ENCODE measurements at regions not wholly inside any gene's neighbourhood (a gene's known extent, or its start where the extent isn't known, plus 50 kb on each side); places are given as distances from the start of the nearest gene placed in this dataset.

GRCh38 chr5:4901924-4902323 is 238.2 kb upstream of the ADAMTS16 start:
- no peaks in the 10 kb centered on the region for H3K27me3 Mint-ChIP-seq (ENCODE audit: insufficient read depth, low read depth, poor library complexity)
- H3K27ac ChIP-seq (ENCODE audit: low read depth): no peak overlapping the region
- no peaks in the 10 kb centered on the region for H3K36me3 ChIP-seq (ENCODE audit: insufficient read depth)
- no peaks in the 10 kb centered on the region for H3K79me2 ChIP-seq (replicated peaks; ENCODE audit: insufficient read depth)
- peak overlapping the region; percentile 59; the same call in 1 of the 2 replicates for H2AFZ ChIP-seq
- no peaks in the 10 kb centered on the region for H3K27me3 ChIP-seq (ENCODE audit: insufficient read depth)
- H4K20me1 ChIP-seq (replicated peaks; ENCODE audit: insufficient read depth): no peaks in the 10 kb centered on the region
- H3K4me1 ChIP-seq (ENCODE audit: insufficient read depth): no peaks in the 10 kb centered on the region
- H3F3A ChIP-seq (replicated peaks; ENCODE audit: low read depth): no peaks in the 10 kb centered on the region
- H3K9me2 ChIP-seq (ENCODE audit: insufficient read depth): no peaks in the 10 kb centered on the region
- H3K4me2 ChIP-seq: no peak overlapping the region
- no peaks in the 10 kb centered on the region for H3K36me3 Mint-ChIP-seq (ENCODE audit: low read depth)
- DNase-seq (ENCODE audit: low spot score) (no peak), ATAC-seq (no peak)
- no peak overlapping the region for H3K4me3 ChIP-seq
- H3K4me3 Mint-ChIP-seq: no peak overlapping the region
- H3K27ac Mint-ChIP-seq: no peak overlapping the region
- H3K4me1 Mint-ChIP-seq: no peaks in the 10 kb centered on the region
- H3K9me3 Mint-ChIP-seq: no peaks in the 10 kb centered on the region
- no peak for TF ChIP-seq EZH2 (IDR thresholded peaks at IDR 0.05; ENCODE audit: low read depth, unreplicated experiment)
- TF ChIP-seq STAT1 (IDR thresholded peaks at IDR 0.05; ENCODE audit: unreplicated experiment): no peak
- no peak for TF ChIP-seq EZH2phosphoT487 (IDR thresholded peaks at IDR 0.05; ENCODE audit: unreplicated experiment)

- ATAC-seq (peak; percentile 86), DNase-seq (ENCODE audit: low spot score) (peak; percentile 71)
- Histone ChIP-seq H3K79me2 (replicated peaks; ENCODE audit: insufficient read depth) (no peaks in the 10 kb centered on the region), H3K27ac (ENCODE audit: low read depth) (no peak overlapping the region), H3K36me3 (ENCODE audit: insufficient read depth) (no peaks in the 10 kb centered on the region), H3K9me2 (ENCODE audit: insufficient read depth) (peaks cover 6% of the 10 kb centered on the region), H3K4me1 (ENCODE audit: insufficient read depth) (no peaks in the 10 kb centered on the region), H2AFZ (peak overlapping the region; percentile 47; the same call in 1 of the 2 replicates), H4K20me1 (replicated peaks; ENCODE audit: insufficient read depth) (no peaks in the 10 kb centered on the region), H3K4me2 (no peak overlapping the region), H3F3A (replicated peaks; ENCODE audit: low read depth) (no peaks in the 10 kb centered on the region), H3K4me3 (no peak overlapping the region), H3K27me3 (ENCODE audit: insufficient read depth) (no peaks in the 10 kb centered on the region)
- no peaks in the 10 kb centered on the region for H3K36me3 Mint-ChIP-seq (ENCODE audit: low read depth)
- H3K27ac Mint-ChIP-seq: no peak overlapping the region
- H3K4me3 Mint-ChIP-seq: no peak overlapping the region
- no peaks in the 10 kb centered on the region for H3K9me3 Mint-ChIP-seq
- TF ChIP-seq CREB1 (CRISPR knock-in tag; IDR thresholded peaks at IDR 0.05; ENCODE audit: low read depth): no peak
- peak; percentile 49 to 50 for TF ChIP-seq CTCF (conservative IDR thresholded peaks at IDR 0.05; ENCODE audit: low read depth in 2 of 2)
- TF ChIP-seq JUNB (IDR thresholded peaks at IDR 0.05; ENCODE audit: unreplicated experiment): no peak
- no peak for TF ChIP-seq NANOG (IDR thresholded peaks at IDR 0.05; ENCODE audit: borderline replicate concordance)
- H3K27me3 Mint-ChIP-seq (ENCODE audit: insufficient read depth, low read depth, poor library complexity): no peaks in the 10 kb centered on the region
- H3K4me1 Mint-ChIP-seq: peaks cover 3% of the 10 kb centered on the region; the same call in 1 of the 3 replicates
These were observed 234.2 kb upstream of the ADAMTS16 start for GRCh38 chr5:4905674-4906520.

GRCh38 chr5:4906786-4907185 is 233.3 kb upstream of the ADAMTS16 start:
- DNase-seq (ENCODE audit: low spot score) (no peak), ATAC-seq (no peak)
- Histone ChIP-seq H3K79me2 (replicated peaks; ENCODE audit: insufficient read depth) (no peaks in the 10 kb centered on the region), H3K4me1 (ENCODE audit: insufficient read depth) (no peaks in the 10 kb centered on the region), H3F3A (replicated peaks; ENCODE audit: low read depth) (no peaks in the 10 kb centered on the region), H4K20me1 (replicated peaks; ENCODE audit: insufficient read depth) (no peaks in the 10 kb centered on the region), H3K4me2 (no peak overlapping the region), H3K9me2 (ENCODE audit: insufficient read depth) (peaks cover 8% of the 10 kb centered on the region), H3K27ac (ENCODE audit: low read depth) (no peak overlapping the region), H3K36me3 (ENCODE audit: insufficient read depth) (no peaks in the 10 kb centered on the region), H3K4me3 (no peak overlapping the region), H2AFZ (no peak overlapping the region), H3K27me3 (ENCODE audit: insufficient read depth) (no peaks in the 10 kb centered on the region)
- Mint-ChIP-seq H3K27ac (no peak overlapping the region), H3K36me3 (ENCODE audit: low read depth) (no peaks in the 10 kb centered on the region), H3K4me1 (peaks cover 5% of the 10 kb centered on the region; the same call in 2 of the 3 replicates), H3K9me3 (no peaks in the 10 kb centered on the region), H3K4me3 (no peak overlapping the region), H3K27me3 (ENCODE audit: insufficient read depth, low read depth, poor library complexity) (no peaks in the 10 kb centered on the region)
- TF ChIP-seq ZNF114 (CRISPR knock-in tag; IDR thresholded peaks at IDR 0.05): no peak
- no peak for TF ChIP-seq NANOG (IDR thresholded peaks at IDR 0.05; ENCODE audit: borderline replicate concordance)
- TF ChIP-seq CTCF (conservative IDR thresholded peaks at IDR 0.05; ENCODE audit: low read depth in 2 of 2): no peak
- TF ChIP-seq EZH2phosphoT487 (IDR thresholded peaks at IDR 0.05; ENCODE audit: unreplicated experiment): no peak
- no peak for TF ChIP-seq EZH2 (IDR thresholded peaks at IDR 0.05; ENCODE audit: low read depth, unreplicated experiment)

All from GM23338 (cell line).